Central memory CD4-positive, alpha-beta T cell (primary cell): ENCODE measurements at regions not wholly inside any gene's neighbourhood (a gene's known extent, or its start where the extent isn't known, plus 50 kb on each side); places are given as distances from the start of the nearest gene placed in this dataset.
A peak's percentile ranks its signal among the peaks of the same experiment; 100 is the strongest.

Experiments
- DNase-seq: peaks from one replicate; pipeline ENCODE4 v3.0.0; 2022

DNA sequence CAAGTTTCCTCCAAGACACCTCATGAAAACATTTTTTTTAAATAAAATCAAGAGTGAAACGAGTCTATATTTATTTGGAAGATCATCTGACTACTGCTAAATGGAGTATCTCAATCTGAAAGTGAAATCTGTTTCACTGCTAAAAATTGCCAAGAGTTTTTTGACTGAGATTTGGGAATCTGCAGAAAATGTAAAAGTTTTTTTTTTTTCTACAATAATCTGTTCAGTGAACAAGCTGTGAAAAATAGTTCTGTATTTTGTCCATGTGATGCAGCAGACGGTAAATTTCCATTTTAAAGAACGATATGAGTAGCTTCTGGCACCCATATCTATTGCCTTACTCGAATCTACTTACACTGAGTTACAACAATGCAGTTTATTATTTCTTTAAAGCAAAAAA lies 519.7 kb downstream of the PLCL1 start:
- DNase-seq: no peak

DNA sequence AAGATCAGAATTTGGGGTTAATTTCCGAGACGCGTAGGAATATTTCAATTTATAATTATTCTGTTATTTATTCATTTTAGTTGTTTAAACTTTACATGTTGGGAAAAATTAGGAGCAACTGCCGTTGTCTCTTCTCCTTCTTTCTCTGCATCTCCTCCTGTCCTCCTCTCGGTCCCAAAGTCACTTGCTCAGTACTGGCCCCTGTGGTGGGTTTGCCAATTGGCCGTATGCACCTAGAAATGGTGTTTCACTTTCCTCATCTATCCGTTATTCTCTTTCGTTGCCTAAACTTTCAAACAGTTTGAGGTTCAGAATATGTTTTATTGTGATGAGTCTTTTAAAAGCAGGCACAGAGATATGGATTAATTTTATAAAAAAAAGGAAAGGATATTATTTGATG lies 517.9 kb downstream of the PLCL1 start:
- no peak for DNase-seq

GRCh38 chr2:198321522-198322088 lies 517.2 kb downstream of the PLCL1 start:
- DNase-seq: no peak

DNA sequence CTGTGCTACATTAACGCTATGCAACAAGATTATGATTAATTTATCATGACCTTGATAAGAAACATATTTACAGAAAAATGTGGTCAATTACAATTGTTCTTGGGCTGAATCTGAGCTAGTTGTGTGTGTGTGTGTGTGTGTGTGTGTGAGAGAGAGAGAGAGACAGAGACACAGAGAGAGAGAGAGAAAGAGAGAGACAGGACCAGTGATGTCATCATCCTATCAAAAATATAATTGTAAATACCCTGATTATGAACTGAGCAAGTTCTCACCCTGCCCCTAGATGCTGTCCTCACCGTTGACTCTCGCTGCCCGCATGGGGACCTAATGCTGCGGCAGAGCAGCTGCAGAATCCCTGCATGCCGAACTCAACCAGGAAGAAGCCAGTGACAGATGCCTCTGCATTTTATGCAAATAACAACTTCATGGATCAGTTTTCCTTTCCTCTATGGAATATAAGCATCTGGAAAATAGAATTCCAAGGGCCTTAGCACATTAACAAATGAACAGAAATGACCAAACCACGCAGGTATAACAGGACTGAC lies 512.5 kb downstream of the PLCL1 start:
- no peak for DNase-seq

GRCh38 chr2:198315791-198316630 lies 511.6 kb downstream of the PLCL1 start:
- no peak for DNase-seq

- peak; percentile 16 for DNase-seq
Observed at GRCh38 chr2:198314559-198315153, 510.3 kb downstream of the PLCL1 start.

DNA sequence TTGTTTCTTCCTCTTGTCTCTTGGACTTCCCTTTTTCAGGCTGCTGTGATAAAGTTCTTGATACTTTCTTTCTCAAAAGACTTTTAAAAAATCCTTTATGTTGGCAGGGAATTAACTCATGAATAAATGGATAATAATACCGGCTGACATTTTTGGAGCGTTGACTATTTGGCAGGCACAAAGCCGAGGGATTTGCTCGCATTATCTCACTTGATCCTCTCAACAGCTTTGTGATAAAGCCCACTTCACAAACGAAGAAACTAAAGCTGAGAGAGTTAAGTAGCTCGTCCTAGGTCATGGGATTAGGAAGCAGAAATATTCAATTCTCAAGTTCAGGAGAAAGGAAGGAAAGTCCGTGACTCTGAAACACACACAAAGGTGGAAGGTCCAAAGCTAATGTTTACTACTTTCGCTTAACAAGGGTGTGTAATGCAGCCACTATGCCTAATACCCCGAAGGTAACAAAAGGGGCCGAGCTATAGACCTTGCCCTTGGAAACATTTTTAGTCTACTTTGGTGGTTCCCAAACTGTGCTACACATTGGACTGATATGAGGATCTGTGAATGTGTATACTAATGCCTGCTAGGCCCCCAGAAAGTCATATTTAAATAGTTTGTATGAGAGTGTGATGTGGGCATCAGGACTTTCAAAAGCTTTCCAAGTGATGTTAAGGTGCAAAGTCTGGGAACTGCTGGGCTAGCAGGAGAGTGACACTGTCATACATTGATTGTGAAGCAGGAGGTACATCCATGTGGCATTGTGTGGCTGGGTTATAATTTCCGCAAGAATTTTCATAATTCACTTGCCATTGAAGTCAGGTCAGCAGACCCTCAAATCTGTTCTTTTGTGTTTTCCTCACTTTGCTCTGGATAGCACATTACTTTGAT lies 508.4 kb downstream of the PLCL1 start:
- DNase-seq: no peak

DNA sequence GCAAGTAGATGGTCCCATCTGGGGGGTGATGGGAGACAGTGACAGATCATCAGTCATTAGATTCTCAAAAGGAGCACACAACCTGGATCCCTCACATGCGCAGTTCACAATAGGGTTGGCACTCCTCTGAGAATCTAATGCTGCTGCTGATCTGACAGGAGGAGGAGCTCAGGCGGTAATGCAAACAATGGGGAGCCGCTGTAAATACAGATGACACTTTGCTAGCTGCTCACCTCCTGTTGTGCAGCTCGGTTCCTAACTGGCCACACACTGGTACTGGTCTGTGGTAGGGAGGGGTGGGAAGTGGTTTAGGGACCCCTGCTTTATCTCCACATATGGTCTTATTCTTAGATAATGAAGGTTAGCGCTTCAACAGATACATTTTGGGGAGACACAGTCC lies 506.6 kb downstream of the PLCL1 start:
- DNase-seq: no peak

DNA sequence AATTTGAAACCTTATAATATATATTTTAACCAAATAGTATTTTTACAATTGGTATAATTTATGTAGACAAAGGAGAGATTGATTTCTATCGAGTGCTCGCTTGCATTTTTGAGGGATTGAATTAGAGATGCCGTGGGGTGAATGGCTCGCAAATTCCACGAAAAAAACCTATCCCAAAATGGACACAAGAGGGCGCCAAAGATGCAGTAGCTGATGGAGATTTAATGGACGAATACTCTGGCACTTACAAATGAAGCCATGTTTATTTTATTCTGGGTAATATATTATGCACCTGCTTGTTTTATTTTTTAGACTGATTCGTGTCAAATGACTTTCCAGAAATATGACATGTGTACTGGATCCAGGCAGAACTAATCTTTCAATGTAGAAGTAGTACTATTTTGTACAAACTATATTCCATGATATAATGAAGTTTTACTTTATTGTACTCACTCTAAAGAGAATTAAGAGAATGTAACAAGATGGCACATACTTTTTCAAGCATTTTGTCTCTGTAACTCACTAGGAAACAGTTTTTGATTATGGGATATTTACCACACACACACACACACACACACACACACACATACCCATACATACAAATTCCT lies 505.4 kb downstream of the PLCL1 start:
- DNase-seq: peak; percentile 37

DNA sequence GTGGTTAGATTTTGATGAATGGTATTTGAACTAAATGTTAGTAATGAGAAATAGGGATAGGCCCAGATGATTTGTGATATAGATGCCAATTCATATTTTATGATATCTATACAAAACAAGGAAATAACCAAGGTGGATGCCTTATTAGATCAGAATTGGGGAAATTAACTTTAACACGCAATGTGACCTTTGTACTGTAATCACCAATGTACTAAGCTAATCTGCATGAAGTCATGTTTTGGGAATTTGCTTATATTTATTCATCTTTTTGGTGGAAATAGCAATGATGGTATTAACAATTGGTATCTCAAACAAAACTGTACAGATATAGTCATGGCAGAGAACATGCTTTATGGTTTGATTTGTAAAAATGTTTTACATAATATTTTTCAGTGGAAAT lies 504.7 kb downstream of the PLCL1 start:
- no peak for DNase-seq

GRCh38 chr2:198308368-198308767 lies 504.0 kb downstream of the PLCL1 start:
- no peak for DNase-seq

GRCh38 chr2:198307093-198307492 lies 502.7 kb downstream of the PLCL1 start:
- DNase-seq: no peak

DNA sequence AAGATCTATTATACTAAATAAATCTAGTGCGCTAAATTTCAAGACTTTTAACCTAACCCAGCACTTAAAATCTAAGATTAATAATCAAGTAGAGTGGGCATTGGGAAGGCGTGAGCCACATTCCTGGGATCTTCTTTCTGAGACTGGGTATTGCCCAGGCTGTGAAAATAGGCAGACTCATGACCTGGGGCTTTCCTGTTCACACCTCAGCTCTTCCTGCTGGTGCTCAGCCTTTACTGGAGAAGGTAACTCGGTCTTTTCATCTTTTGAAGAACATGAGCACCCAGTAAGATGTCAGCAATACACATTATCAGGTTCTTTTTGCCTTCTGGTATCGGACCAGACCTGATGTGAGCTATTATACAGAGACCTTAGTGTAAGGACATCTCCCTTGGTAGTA lies 500.5 kb downstream of the PLCL1 start:
- no peak for DNase-seq

GRCh38 chr2:198297350-198297749 lies 493.0 kb downstream of the PLCL1 start:
- DNase-seq: no peak

DNA sequence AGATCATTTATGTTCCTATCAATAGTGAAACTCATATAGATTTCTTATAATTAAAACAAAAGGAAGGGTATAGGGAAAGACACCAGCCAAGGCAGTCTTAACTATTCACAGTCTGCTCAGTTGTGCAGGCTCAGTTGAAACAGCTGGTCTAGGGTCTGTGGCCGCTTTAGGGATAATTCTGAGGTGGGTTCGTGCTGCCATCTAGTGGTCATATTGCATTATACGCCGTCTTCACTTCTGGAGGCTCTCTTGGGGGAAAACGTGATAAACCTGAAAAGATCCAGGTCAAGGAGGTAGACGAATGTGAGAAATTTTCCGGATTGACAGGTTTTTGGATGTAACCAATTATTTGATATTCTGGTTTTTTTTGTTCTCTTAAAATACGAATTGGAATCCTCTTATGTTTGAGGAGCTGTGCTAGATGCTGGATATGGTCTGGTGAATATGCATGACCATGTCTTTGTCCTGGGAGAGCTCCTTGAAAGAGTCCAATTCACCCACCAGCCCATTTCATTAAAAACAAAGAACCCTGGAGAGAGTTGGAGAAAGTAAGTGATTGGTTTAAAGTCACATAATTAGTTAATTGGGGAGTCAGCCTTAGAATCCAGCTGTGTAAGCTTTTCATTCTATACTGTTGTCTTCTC lies 492.4 kb downstream of the PLCL1 start:
- peak; percentile 45 for DNase-seq

DNA sequence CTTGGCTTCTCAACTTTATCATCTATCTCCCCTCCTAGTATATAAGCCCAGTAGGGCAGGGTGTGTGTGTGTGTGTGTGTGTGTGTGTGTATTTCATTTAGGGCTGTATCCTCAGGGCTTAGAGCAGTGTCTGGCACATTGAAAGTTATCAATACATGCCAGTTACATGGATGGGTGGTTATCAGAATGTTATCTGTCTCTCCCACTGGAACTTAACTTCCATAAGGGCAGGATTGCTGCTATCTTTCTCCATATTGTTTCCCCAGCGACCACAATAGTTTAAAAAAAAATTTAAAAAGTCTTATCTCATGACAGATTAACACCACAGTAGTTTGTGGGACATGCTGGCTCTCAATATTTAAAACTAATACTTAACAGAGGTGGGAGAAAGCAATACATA lies 488.9 kb downstream of the PLCL1 start:
- DNase-seq: no peak

DNA sequence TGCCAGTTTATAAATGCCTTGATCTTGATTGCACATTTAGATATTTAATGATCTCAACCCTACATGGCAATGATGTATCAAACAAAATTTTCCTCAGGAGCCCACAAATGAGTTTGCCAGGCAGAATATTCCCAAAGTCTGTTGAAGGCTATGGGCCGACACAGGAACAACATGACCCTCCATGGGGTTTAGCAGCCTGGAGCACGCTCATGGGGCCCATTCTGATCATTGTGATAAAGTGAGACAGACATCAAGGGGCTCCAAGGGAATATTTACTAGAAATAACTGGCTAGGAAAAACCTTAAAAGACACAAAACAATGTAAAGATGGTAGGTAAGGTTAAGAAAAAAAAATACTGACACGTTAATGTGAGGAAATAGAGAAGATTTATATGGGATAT lies 485.4 kb downstream of the PLCL1 start:
- DNase-seq: no peak

- DNase-seq: no peak
Observed at GRCh38 chr2:198287706-198288105, 483.3 kb downstream of the PLCL1 start.

DNA sequence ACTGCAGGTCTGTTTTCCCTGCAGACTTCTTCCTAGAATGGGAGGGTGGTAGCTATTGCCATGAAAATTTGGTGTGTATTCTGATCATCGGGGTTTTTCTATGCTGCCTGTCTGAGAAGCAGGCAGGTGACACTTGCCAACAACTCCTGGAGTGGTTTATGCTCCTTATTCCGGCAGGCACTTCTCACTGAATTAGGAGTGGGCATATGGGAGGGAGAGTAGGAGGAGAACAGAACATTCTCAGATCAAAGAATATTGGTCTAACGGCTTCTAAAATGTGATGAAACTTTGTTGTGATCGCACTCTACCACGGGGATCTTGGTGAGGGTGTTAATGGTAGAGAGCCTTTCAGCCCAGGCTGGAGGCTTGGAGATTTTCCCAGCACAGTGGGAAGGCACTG lies 480.8 kb downstream of the PLCL1 start:
- no peak for DNase-seq

DNA sequence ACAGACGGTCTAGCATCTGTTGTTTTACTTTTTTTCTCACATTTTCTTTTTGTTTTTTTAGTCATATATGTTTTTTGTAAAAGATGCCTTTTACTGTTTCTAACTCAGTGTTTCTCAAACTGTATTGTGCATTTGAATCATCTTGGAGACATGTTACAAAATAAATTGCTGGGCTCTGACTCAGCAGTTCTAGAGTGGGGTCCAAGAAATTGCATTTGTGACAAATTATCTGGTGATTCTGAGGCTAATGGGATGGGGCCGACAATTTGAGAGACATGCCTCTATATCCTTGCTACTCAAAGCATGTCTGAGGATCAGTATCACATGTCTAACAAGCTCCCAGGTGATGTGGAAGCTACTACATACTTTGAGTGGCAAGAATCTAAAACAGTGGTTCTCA lies 478.8 kb downstream of the PLCL1 start:
- DNase-seq: no peak

DNA sequence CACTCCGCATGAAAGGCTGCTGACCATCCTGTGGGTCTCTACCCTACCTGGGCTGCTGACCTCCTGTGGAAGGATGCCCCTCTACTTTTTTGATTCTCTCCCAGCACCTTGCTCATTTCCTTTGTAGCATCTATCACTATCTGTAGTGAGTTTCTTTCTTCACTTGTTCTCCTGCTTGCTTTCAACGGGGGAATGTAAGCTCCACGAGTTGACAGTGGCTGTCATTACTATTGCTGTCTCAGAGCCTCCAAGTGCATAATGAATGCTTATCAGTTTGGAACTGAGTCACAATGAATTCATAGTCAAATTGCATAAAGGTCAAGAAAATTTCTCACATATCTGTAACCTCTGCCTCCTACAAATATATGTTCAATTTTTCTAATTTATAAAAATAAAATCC lies 477.7 kb downstream of the PLCL1 start:
- no peak for DNase-seq

- no peak for DNase-seq
Observed at GRCh38 chr2:198280145-198280544, 475.8 kb downstream of the PLCL1 start.
